Loucy (cell line): ENCODE measurements at regions not wholly inside any gene's neighbourhood (a gene's known extent, or its start where the extent isn't known, plus 50 kb on each side); places are given as distances from the start of the nearest gene placed in this dataset.

Source experiments
- EZH2phosphoT487 ChIP-seq: fragments of 200-600 bp; IDR thresholded peaks from 2 replicates; pipeline ENCODE4 v1.6.1; 2018; ENCODE audit warnings: antibody characterized with exemption, mild to moderate bottlenecking, moderate library complexity, borderline replicate concordance
- TF ChIP-seq, protein P1 (sequence below): fragments of 200-600 bp; sonication (generic); conservative IDR thresholded peaks from 2 replicates; pipeline ENCODE4 v1.5.1; 2014; ENCODE audit warnings: mild to moderate bottlenecking, antibody characterized with exemption, low read length

DNA sequence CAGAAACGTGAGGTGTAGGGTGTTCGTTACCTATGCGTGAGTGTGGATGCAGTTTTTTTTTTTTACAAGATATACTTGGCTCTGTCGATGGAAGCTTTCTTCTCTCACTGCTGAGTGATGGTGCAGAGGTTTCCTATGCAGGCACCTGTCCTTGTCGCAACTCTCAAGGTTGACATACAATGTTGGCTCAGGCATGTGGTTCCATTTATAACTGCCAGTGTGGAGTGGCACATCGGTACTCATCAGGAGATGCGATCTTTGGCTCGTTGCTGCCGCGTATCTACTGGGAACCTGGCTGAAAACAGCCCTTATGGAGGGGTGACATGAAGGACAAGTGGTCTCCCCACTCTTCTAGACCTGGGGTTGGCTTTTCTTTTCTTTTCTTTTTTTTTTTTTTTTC lies 109.0 kb downstream of the ZNF664 start:
- TF ChIP-seq, protein P1, sequence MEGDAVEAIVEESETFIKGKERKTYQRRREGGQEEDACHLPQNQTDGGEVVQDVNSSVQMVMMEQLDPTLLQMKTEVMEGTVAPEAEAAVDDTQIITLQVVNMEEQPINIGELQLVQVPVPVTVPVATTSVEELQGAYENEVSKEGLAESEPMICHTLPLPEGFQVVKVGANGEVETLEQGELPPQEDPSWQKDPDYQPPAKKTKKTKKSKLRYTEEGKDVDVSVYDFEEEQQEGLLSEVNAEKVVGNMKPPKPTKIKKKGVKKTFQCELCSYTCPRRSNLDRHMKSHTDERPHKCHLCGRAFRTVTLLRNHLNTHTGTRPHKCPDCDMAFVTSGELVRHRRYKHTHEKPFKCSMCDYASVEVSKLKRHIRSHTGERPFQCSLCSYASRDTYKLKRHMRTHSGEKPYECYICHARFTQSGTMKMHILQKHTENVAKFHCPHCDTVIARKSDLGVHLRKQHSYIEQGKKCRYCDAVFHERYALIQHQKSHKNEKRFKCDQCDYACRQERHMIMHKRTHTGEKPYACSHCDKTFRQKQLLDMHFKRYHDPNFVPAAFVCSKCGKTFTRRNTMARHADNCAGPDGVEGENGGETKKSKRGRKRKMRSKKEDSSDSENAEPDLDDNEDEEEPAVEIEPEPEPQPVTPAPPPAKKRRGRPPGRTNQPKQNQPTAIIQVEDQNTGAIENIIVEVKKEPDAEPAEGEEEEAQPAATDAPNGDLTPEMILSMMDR, result no peak
- no peak for TF ChIP-seq EZH2phosphoT487
